ENCODE measurements at regions not wholly inside any gene's neighbourhood (a gene's known extent, or its start where the extent isn't known, plus 50 kb on each side); places are given as distances from the start of the nearest gene placed in this dataset.

DNA sequence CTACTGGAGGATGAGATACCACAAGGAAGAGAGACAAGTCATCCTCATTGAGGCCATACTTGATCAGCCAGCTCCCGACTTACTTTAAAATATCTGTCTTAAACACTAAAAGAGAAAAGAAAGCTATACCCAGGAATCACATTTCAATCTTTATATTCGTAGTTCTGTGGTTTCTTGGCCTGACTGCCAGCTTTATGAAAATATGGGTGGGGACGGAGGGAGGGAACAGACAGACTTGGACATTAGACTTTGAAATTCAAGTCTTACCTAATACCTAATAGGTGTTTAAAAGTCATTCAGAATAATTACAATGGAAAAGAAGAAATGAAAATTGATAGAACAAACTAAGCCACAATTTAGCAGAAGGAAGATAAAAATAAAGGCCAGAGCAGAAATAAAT is 604.8 kb upstream of the RORB start:
- TF ChIP-seq, protein P1, sequence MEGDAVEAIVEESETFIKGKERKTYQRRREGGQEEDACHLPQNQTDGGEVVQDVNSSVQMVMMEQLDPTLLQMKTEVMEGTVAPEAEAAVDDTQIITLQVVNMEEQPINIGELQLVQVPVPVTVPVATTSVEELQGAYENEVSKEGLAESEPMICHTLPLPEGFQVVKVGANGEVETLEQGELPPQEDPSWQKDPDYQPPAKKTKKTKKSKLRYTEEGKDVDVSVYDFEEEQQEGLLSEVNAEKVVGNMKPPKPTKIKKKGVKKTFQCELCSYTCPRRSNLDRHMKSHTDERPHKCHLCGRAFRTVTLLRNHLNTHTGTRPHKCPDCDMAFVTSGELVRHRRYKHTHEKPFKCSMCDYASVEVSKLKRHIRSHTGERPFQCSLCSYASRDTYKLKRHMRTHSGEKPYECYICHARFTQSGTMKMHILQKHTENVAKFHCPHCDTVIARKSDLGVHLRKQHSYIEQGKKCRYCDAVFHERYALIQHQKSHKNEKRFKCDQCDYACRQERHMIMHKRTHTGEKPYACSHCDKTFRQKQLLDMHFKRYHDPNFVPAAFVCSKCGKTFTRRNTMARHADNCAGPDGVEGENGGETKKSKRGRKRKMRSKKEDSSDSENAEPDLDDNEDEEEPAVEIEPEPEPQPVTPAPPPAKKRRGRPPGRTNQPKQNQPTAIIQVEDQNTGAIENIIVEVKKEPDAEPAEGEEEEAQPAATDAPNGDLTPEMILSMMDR (IDR thresholded peaks at IDR 0.05; ENCODE audit: low read depth, low read length, poor library complexity, severe bottlenecking), result no peak
- no peak for TF ChIP-seq EZH2phosphoT487 (IDR thresholded peaks at IDR 0.05; ENCODE audit: borderline replicate concordance, low read length)

Data from DOHH2 (cell line).